H1 (cell line): ENCODE measurements at regions not wholly inside any gene's neighbourhood (a gene's known extent, or its start where the extent isn't known, plus 50 kb on each side); places are given as distances from the start of the nearest gene placed in this dataset.

Source experiments
- CBX5 ChIP-seq: fragments of 300-800, 300-1000 bp; sonication (generic); IDR thresholded peaks from 2 replicates; pipeline ENCODE4 v1.7.1; 2016; ENCODE audit warnings: antibody characterized with exemption, low read length, low read depth
- CHD2 ChIP-seq: IDR thresholded peaks from 2 replicates; pipeline ENCODE4 v1.6.1; 2012; ENCODE audit warnings: low read length, improper control_type of control experiment
- CHD7 ChIP-seq: fragments of 300-600 bp; sonication (generic); IDR thresholded peaks from 2 replicates; pipeline ENCODE4 v1.7.1; 2012; ENCODE audit warnings: low read length, moderate library complexity, mild to moderate bottlenecking, inconsistent platforms; ENCODE audit not compliant: insufficient replicate concordance
- CTCF ChIP-seq, 3 experiments: IDR thresholded peaks; 1 replicate in 2 of 3; 2 replicates in 1 of 3; pipeline versions ENCODE4 v1.5.1 to v1.6.1; 2011; ENCODE audit warnings: low read length in 3 of 3, mild to moderate bottlenecking in 3 of 3, inconsistent platforms in 2 of 3, low read depth in 1 of 3, moderate library complexity in 1 of 3; ENCODE audit not compliant: insufficient read depth in 1 of 3; ENCODE audit errors: control extremely low read depth in 1 of 3
- EZH2 ChIP-seq: fragments of 200-600 bp; sonication (generic); IDR thresholded peaks from 2 replicates; pipeline ENCODE4 v1.7.1; 2012; ENCODE audit warnings: low read depth, mild to moderate bottlenecking, moderate library complexity, low read length, inconsistent platforms; ENCODE audit not compliant: severe bottlenecking
- POLR2A ChIP-seq, 2 experiments: IDR thresholded peaks; 1 replicate in 1 of 2; 2 replicates in 1 of 2; pipeline ENCODE4 v1.6.1; 2011; ENCODE audit warnings: low read depth in 2 of 2, low read length in 2 of 2, mild to moderate bottlenecking in 2 of 2; ENCODE audit errors: control extremely low read depth in 1 of 2
- RAD21 ChIP-seq, 2 experiments: IDR thresholded peaks in 1 of 2; conservative IDR thresholded peaks in 1 of 2; 2 replicates each; pipeline ENCODE4 v1.6.1; 2011; ENCODE audit warnings: low read depth in 2 of 2, low read length in 2 of 2, improper control_type of control experiment in 1 of 2, inconsistent platforms in 1 of 2, mild to moderate bottlenecking in 1 of 2, moderate library complexity in 1 of 2
- RFX5 ChIP-seq: IDR thresholded peaks from 2 replicates; pipeline ENCODE4 v1.6.1; 2011; ENCODE audit warnings: low read depth, low read length, improper control_type of control experiment, borderline replicate concordance
- YY1 ChIP-seq: IDR thresholded peaks from 2 replicates; pipeline ENCODE4 v1.6.1; 2011; ENCODE audit warnings: low read depth, mild to moderate bottlenecking, low read length
- TF ChIP-seq, protein P1 (sequence below): IDR thresholded peaks from 2 replicates; pipeline ENCODE4 v1.6.1; 2011; ENCODE audit warnings: low read length, improper control_type of control experiment
- TF ChIP-seq, protein P2 (sequence below): IDR thresholded peaks from 2 replicates; pipeline ENCODE4 v1.6.1; 2012; ENCODE audit warnings: inconsistent platforms

DNA sequence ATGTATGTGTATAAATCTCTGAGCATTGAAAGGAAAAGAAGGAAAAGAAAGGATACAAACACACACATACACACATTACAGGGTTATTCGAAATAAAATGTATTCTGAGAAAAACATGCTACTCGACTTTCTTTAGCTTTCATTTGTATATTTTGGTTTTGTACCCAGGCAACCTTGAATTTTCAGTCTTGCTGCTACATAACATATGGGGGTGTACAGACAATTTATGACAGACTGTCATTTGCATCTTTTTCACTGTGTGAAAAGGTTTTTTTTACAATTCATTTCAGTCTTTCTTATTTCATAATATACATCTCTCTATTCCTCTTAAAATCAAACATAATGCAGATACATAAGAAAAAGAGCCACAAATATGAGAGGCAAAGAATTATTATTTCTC lies 1238.4 kb upstream of the NXPH2 start:
- TF ChIP-seq POLR2A (IDR thresholded peaks at IDR 0.05; ENCODE audit: control extremely low read depth in 1 of 2, low read depth in 2 of 2, low read length in 2 of 2) (no peak), RAD21 (IDR thresholded peaks at IDR 0.05 in 1 of 2, conservative IDR thresholded peaks at IDR 0.05 in 1 of 2; ENCODE audit: low read depth in 2 of 2, low read length in 2 of 2) (no peak), RFX5 (no peak), CHD7 (no peak), CTCF (IDR thresholded peaks at IDR 0.05; ENCODE audit: control extremely low read depth in 1 of 3, insufficient read depth in 1 of 3, low read depth in 1 of 3, low read length in 3 of 3) (no peak), EZH2 (no peak), CBX5 (no peak), CHD2 (no peak), YY1 (no peak)
- TF ChIP-seq, protein P1, sequence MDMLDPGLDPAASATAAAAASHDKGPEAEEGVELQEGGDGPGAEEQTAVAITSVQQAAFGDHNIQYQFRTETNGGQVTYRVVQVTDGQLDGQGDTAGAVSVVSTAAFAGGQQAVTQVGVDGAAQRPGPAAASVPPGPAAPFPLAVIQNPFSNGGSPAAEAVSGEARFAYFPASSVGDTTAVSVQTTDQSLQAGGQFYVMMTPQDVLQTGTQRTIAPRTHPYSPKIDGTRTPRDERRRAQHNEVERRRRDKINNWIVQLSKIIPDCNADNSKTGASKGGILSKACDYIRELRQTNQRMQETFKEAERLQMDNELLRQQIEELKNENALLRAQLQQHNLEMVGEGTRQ, result no peak
- TF ChIP-seq, protein P2, sequence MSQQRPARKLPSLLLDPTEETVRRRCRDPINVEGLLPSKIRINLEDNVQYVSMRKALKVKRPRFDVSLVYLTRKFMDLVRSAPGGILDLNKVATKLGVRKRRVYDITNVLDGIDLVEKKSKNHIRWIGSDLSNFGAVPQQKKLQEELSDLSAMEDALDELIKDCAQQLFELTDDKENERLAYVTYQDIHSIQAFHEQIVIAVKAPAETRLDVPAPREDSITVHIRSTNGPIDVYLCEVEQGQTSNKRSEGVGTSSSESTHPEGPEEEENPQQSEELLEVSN, result no peak
